ENCODE measurements at regions not wholly inside any gene's neighbourhood (a gene's known extent, or its start where the extent isn't known, plus 50 kb on each side); places are given as distances from the start of the nearest gene placed in this dataset.

GRCh38 chr1:178599087-178599486 is 86.2 kb downstream of the TEX35 start:
- Histone ChIP-seq H3K9me3 (ENCODE audit: insufficient read depth, low read length) (no peaks in the 10 kb centered on the region), H3K27ac (ENCODE audit: low read depth, low read length) (peak overlapping the region; percentile 76), H3K9me2 (replicated peaks; ENCODE audit: insufficient read depth, low read length) (no peaks in the 10 kb centered on the region), H3K9ac (ENCODE audit: low read length) (peak overlapping the region; percentile 51), H4K20me1 (ENCODE audit: low read depth, low read length) (no peaks in the 10 kb centered on the region), H3K4me3 (ENCODE audit: insufficient read depth, low read length, poor library complexity, severe bottlenecking) (peak overlapping the region; percentile 19), H3F3A (ENCODE audit: insufficient read depth) (peaks cover 17% of the 10 kb centered on the region), H3K4me2 (ENCODE audit: low read depth, low read length, poor library complexity, severe bottlenecking) (peak overlapping the region; percentile 52), H3K27me3 (ENCODE audit: low read length) (no peaks in the 10 kb centered on the region), H2AFZ (ENCODE audit: low read depth, low read length, severe bottlenecking) (peak overlapping the region; percentile 31), H3K36me3 (ENCODE audit: low read length) (no peaks in the 10 kb centered on the region), H3K79me2 (ENCODE audit: insufficient read depth, low read length) (no peaks in the 10 kb centered on the region)
- TF ChIP-seq CTCF (IDR thresholded peaks at IDR 0.05; ENCODE audit: insufficient read depth, low read length, poor library complexity, severe bottlenecking) (no peak), EZH2phosphoT487 (conservative IDR thresholded peaks at IDR 0.05; ENCODE audit: low read length) (no peak)

GRCh38 chr1:178599745-178600144 is 86.8 kb downstream of the TEX35 start:
- H3K36me3 ChIP-seq (ENCODE audit: low read length), result no peaks in the 10 kb centered on the region
- peak overlapping the region; percentile 19 for H3K4me3 ChIP-seq (ENCODE audit: insufficient read depth, low read length, poor library complexity, severe bottlenecking)
- H3K9ac ChIP-seq (ENCODE audit: low read length), result peak overlapping the region; percentile 51
- H3K27me3 ChIP-seq (ENCODE audit: low read length), result no peaks in the 10 kb centered on the region
- H3K9me3 ChIP-seq (ENCODE audit: insufficient read depth, low read length), result no peaks in the 10 kb centered on the region
- H3K9me2 ChIP-seq (replicated peaks; ENCODE audit: insufficient read depth, low read length), result no peaks in the 10 kb centered on the region
- peak overlapping the region; percentile 76 for H3K27ac ChIP-seq (ENCODE audit: low read depth, low read length)
- H4K20me1 ChIP-seq (ENCODE audit: low read depth, low read length), result no peaks in the 10 kb centered on the region
- peak overlapping the region; percentile 4 for H2AFZ ChIP-seq (ENCODE audit: low read depth, low read length, severe bottlenecking)
- H3K79me2 ChIP-seq (ENCODE audit: insufficient read depth, low read length), result no peaks in the 10 kb centered on the region
- H3K4me2 ChIP-seq (ENCODE audit: low read depth, low read length, poor library complexity, severe bottlenecking), result peak overlapping the region; percentile 52
- TF ChIP-seq CTCF (IDR thresholded peaks at IDR 0.05; ENCODE audit: insufficient read depth, low read length, poor library complexity, severe bottlenecking), result no peak
- no peak for TF ChIP-seq EZH2phosphoT487 (conservative IDR thresholded peaks at IDR 0.05; ENCODE audit: low read length)
- H3F3A ChIP-seq (ENCODE audit: insufficient read depth), result peaks cover 21% of the 10 kb centered on the region

GRCh38 chr1:178603926-178604325 is 91.0 kb downstream of the TEX35 start:
- no peaks in the 10 kb centered on the region for H3K9me3 ChIP-seq (ENCODE audit: insufficient read depth, low read length)
- H3F3A ChIP-seq (ENCODE audit: insufficient read depth), result peaks cover 58% of the 10 kb centered on the region
- H3K36me3 ChIP-seq (ENCODE audit: low read length), result no peaks in the 10 kb centered on the region
- peak overlapping the region; percentile 22; the same call in 1 of the 2 replicates for H3K27ac ChIP-seq (ENCODE audit: low read depth, low read length)
- H2AFZ ChIP-seq (ENCODE audit: low read depth, low read length, severe bottlenecking), result no peak overlapping the region
- no peaks in the 10 kb centered on the region for H3K27me3 ChIP-seq (ENCODE audit: low read length)
- no peak overlapping the region for H3K4me3 ChIP-seq (ENCODE audit: insufficient read depth, low read length, poor library complexity, severe bottlenecking)
- no peak overlapping the region for H3K4me2 ChIP-seq (ENCODE audit: low read depth, low read length, poor library complexity, severe bottlenecking)
- H3K9ac ChIP-seq (ENCODE audit: low read length), result no peak overlapping the region
- no peak for TF ChIP-seq CTCF (IDR thresholded peaks at IDR 0.05; ENCODE audit: insufficient read depth, low read length, poor library complexity, severe bottlenecking)
- TF ChIP-seq EZH2phosphoT487 (conservative IDR thresholded peaks at IDR 0.05; ENCODE audit: low read length), result no peak
- no peaks in the 10 kb centered on the region for H3K9me2 ChIP-seq (replicated peaks; ENCODE audit: insufficient read depth, low read length)
- H3K79me2 ChIP-seq (ENCODE audit: insufficient read depth, low read length), result no peaks in the 10 kb centered on the region
- H4K20me1 ChIP-seq (ENCODE audit: low read depth, low read length), result no peaks in the 10 kb centered on the region

Data from SU-DHL-6 (cell line).